Adipocyte (in vitro differentiated cells): ENCODE measurements at regions not wholly inside any gene's neighbourhood (a gene's known extent, or its start where the extent isn't known, plus 50 kb on each side); places are given as distances from the start of the nearest gene placed in this dataset.

Experiments used
- DNase-seq: peaks from one replicate; pipeline ENCODE4 v3.0.0-alpha.2; 2015; ENCODE audit warnings: low read depth
- H3K27me3 ChIP-seq: replicated peaks from 2 replicates; pipeline ENCODE4 v1.7.0; 2013; ENCODE audit warnings: mild to moderate bottlenecking, low read length, moderate library complexity; ENCODE audit not compliant: control insufficient read depth, insufficient read depth
- H3K36me3 ChIP-seq: 2 replicates; pipeline ENCODE4 v1.7.0; 2013; ENCODE audit warnings: low read length, mild to moderate bottlenecking, moderate library complexity; ENCODE audit not compliant: control insufficient read depth, insufficient read depth, severe bottlenecking
- H3K4me1 ChIP-seq: 2 replicates; pipeline ENCODE4 v1.7.0; 2013; ENCODE audit warnings: mild to moderate bottlenecking, low read length, moderate library complexity; ENCODE audit not compliant: control insufficient read depth, insufficient read depth
- H3K4me3 ChIP-seq: 2 replicates; pipeline ENCODE4 v1.7.0; 2013; ENCODE audit warnings: mild to moderate bottlenecking, low read length, moderate library complexity
- H3K9ac ChIP-seq: 2 replicates; pipeline ENCODE4 v1.7.0; 2013; ENCODE audit warnings: mild to moderate bottlenecking, low read length, moderate library complexity
- H3K9me3 ChIP-seq: 2 replicates; pipeline ENCODE4 v1.7.0; 2013; ENCODE audit warnings: mild to moderate bottlenecking, low read length, moderate library complexity; ENCODE audit not compliant: control insufficient read depth

DNA sequence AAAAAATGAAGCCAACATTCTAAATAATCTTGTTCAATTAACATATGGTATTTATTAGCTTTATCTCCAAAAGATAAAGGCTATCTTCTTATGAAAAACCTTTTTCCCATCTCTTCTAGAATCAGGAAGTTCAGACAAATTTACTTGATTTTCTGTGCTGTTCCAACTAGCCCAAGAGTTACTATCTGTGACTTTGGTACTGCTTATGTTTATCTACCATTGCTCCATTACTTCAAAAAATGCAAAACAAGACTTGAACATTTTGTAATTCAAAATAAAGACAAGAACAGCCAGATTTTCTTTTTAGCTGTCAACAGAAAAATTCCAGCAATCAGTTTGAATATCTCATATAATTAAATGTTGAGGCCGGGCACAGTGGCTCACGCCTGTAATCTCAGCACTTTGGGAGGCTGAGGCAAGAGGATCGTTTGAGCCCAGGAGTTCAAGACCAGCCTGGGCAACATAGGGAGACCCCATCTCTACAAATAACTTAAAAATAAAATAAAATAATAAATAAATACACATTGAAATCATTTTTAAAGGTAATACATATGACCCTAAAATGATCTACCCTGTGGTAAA lies 188.5 kb downstream of the LTN1 start:
- Histone ChIP-seq H3K4me3 (peak overlapping the region; percentile 71), H3K27me3 (no peaks in the 10 kb centered on the region), H3K9me3 (peaks cover 6% of the 10 kb centered on the region), H3K4me1 (peaks cover 61% of the 10 kb centered on the region), H3K9ac (peak overlapping the region; percentile 92), H3K36me3 (no peaks in the 10 kb centered on the region)
- DNase-seq = no peak

DNA sequence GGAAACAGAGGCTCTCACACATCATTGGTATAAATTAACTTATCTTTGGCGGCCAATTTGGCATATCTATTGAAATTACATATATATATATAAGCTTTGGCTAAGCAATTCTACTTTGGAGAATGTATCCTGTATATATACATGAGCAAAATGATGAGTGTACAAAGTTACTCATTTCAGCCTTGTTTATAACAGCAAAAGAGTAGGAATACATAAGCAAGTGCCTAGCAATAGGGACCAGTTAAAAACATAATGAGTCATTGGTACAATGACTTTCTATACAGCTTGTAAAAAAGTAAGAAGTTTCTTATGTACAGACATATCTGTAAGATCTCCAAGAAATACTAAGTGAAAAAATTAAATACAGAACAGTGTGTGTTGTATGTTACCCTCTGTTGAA lies 190.8 kb downstream of the LTN1 start:
- Histone ChIP-seq H3K4me3 (peak overlapping the region; percentile 11), H3K36me3 (no peaks in the 10 kb centered on the region), H3K9me3 (no peaks in the 10 kb centered on the region), H3K9ac (peak overlapping the region; percentile 92), H3K27me3 (no peaks in the 10 kb centered on the region), H3K4me1 (peaks cover 62% of the 10 kb centered on the region)
- no peak for DNase-seq

- H3K4me1 ChIP-seq = peaks cover 50% of the 10 kb centered on the region
- no peaks in the 10 kb centered on the region for H3K36me3 ChIP-seq
- no peaks in the 10 kb centered on the region for H3K9me3 ChIP-seq
- no peak overlapping the region for H3K4me3 ChIP-seq
- DNase-seq = no peak
- H3K27me3 ChIP-seq = no peaks in the 10 kb centered on the region
- no peak overlapping the region for H3K9ac ChIP-seq
Measured at GRCh38 chr21:28799926-28800325, 192.8 kb downstream of the LTN1 start.

- DNase-seq = peak; percentile 66
- H3K4me1 ChIP-seq = peaks cover 53% of the 10 kb centered on the region
- no peaks in the 10 kb centered on the region for H3K9me3 ChIP-seq
- H3K27me3 ChIP-seq = no peaks in the 10 kb centered on the region
- H3K4me3 ChIP-seq = no peak overlapping the region
- H3K36me3 ChIP-seq = no peaks in the 10 kb centered on the region
- peak overlapping the region; percentile 35 for H3K9ac ChIP-seq
Measured at GRCh38 chr21:28798798-28799197, 193.9 kb downstream of the LTN1 start.

DNA sequence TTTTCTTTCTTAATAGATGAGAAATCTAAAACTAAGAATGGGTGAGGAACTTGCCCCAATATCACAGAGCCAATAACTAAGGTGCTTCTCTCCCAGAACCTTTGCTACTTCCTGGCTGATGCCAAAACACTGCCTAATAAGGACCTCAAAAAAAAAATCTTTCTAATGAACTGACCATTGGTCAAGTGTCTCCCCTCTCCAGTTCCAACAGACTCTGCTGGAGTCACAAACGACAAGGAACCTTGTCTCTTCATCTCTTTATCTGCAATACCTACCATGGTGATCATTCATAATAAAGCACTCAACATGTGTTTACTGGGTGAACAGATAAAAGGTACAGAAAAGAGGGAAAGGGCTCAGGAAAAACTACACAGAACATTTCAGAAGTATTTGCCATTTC lies 197.4 kb downstream of the LTN1 start:
- DNase-seq = no peak
- H3K4me1 ChIP-seq = peaks cover 54% of the 10 kb centered on the region
- no peaks in the 10 kb centered on the region for H3K27me3 ChIP-seq
- no peak overlapping the region for H3K4me3 ChIP-seq
- H3K36me3 ChIP-seq = no peaks in the 10 kb centered on the region
- H3K9me3 ChIP-seq = no peaks in the 10 kb centered on the region
- peak overlapping the region; percentile 85 for H3K9ac ChIP-seq

GRCh38 chr21:28794371-28794851 lies 198.3 kb downstream of the LTN1 start:
- Histone ChIP-seq H3K9ac (peak overlapping the region; percentile 85), H3K36me3 (no peaks in the 10 kb centered on the region), H3K9me3 (no peaks in the 10 kb centered on the region), H3K27me3 (no peaks in the 10 kb centered on the region), H3K4me1 (peaks cover 53% of the 10 kb centered on the region), H3K4me3 (no peak overlapping the region)
- DNase-seq = peak; percentile 45

- no peaks in the 10 kb centered on the region for H3K9me3 ChIP-seq
- peak; percentile 77 for DNase-seq
- no peak overlapping the region for H3K4me3 ChIP-seq
- no peaks in the 10 kb centered on the region for H3K36me3 ChIP-seq
- H3K4me1 ChIP-seq = peaks cover 44% of the 10 kb centered on the region
- no peaks in the 10 kb centered on the region for H3K27me3 ChIP-seq
- H3K9ac ChIP-seq = peak overlapping the region; percentile 85
Measured at GRCh38 chr21:28793043-28793442, 199.6 kb downstream of the LTN1 start.

GRCh38 chr21:28791595-28792282 lies 200.9 kb downstream of the LTN1 start:
- no peak for DNase-seq
- H3K9ac ChIP-seq = peak overlapping the region; percentile 85
- H3K9me3 ChIP-seq = no peaks in the 10 kb centered on the region
- no peak overlapping the region for H3K4me3 ChIP-seq
- no peaks in the 10 kb centered on the region for H3K27me3 ChIP-seq
- no peaks in the 10 kb centered on the region for H3K36me3 ChIP-seq
- peaks cover 42% of the 10 kb centered on the region for H3K4me1 ChIP-seq

DNA sequence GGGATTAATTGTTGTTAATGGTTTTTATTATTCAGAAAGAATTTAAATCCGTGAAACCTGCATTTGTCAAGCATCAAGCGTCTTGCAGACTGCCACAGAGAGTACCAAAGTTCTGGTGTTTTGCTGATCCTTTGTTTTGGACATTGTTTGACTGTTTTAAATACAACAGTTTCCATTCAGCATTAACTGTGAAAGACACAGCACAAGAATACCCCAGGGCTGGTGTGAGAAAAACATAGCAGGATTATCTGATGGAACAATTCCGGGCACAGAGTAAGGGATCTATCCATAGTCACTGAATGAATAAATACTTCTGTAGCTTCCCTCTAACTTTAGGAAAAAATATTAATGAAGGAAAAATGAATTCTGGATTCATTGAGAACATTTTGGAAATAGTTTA lies 202.3 kb downstream of the LTN1 start:
- Histone ChIP-seq H3K9me3 (peaks cover 6% of the 10 kb centered on the region), H3K9ac (no peak overlapping the region), H3K27me3 (no peaks in the 10 kb centered on the region), H3K4me1 (peaks cover 41% of the 10 kb centered on the region), H3K4me3 (no peak overlapping the region), H3K36me3 (no peaks in the 10 kb centered on the region)
- DNase-seq = no peak

DNA sequence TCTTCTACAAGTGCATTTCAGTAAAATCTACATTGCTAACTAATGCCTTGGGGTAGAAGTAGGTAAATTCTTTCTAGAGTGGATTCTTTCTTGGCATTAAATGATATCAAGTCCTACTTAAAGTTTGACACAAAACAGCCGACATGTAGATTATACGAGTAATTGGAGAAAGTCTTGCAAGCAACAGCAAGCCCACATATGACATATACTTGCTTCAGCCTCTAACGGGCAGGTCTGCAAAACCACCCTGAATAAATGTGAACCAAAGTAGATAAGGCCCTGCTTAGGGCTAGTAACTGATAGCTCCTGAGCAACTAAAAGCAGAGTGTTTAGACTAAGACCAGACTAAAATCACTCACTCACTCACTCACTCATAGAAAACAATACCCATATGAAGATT lies 203.2 kb downstream of the LTN1 start:
- no peaks in the 10 kb centered on the region for H3K27me3 ChIP-seq
- peaks cover 32% of the 10 kb centered on the region for H3K4me1 ChIP-seq
- DNase-seq = no peak
- no peaks in the 10 kb centered on the region for H3K36me3 ChIP-seq
- H3K9me3 ChIP-seq = peaks cover 8% of the 10 kb centered on the region
- no peak overlapping the region for H3K9ac ChIP-seq
- no peak overlapping the region for H3K4me3 ChIP-seq

DNA sequence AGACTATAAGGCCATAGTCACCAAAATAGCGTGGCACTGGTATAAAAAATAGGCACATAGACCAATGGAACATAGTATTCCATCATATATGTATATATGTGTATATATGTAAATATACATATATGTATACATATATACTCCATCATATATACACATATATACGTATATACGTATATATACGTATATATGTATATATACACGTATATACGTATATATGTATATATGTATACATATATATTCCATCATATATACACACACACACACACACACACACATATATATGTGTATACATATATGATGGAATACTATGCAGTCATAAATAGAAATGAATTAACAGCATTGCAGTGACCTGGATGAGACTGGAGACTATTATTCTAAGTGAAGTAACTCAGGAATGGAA lies 204.6 kb downstream of the LTN1 start:
- Histone ChIP-seq H3K27me3 (no peaks in the 10 kb centered on the region), H3K9ac (no peak overlapping the region), H3K4me1 (peaks cover 17% of the 10 kb centered on the region), H3K9me3 (peaks cover 8% of the 10 kb centered on the region), H3K4me3 (no peak overlapping the region), H3K36me3 (no peaks in the 10 kb centered on the region)
- DNase-seq = no peak
